RWPE2 (cell line): ENCODE measurements at regions not wholly inside any gene's neighbourhood (a gene's known extent, or its start where the extent isn't known, plus 50 kb on each side); places are given as distances from the start of the nearest gene placed in this dataset.
A peak's percentile ranks its signal among the peaks of the same experiment; 100 is the strongest.

ENCODE experiments used
- ATAC-seq: fragments of 200-7000 bp; cut with Tn5 transposase; 3 replicates; pipeline ENCODE4 v1.9.1; 2021; ENCODE audit warnings: low read depth
- DNase-seq: peaks from one replicate; pipeline ENCODE4 v3.0.0-alpha.2; 2020; ENCODE audit warnings: low spot score
- H3K27ac ChIP-seq: fragments of 450-650 bp; 2 replicates; pipeline ENCODE4 v1.5.1; 2017; ENCODE audit warnings: mild to moderate bottlenecking; ENCODE audit not compliant: poor library complexity, severe bottlenecking
- H3K27me3 ChIP-seq: fragments of 250-450 bp; sonication (Bioruptor Pico); 2 replicates; pipeline ENCODE4 v1.5.1; 2021; ENCODE audit warnings: mild to moderate bottlenecking, moderate library complexity; ENCODE audit not compliant: insufficient read depth, poor library complexity, severe bottlenecking
- H3K36me3 ChIP-seq: fragments of 250-450 bp; sonication (Bioruptor Pico); 2 replicates; pipeline ENCODE4 v1.5.1; 2020; ENCODE audit warnings: low read depth, mild to moderate bottlenecking, moderate library complexity
- H3K4me1 ChIP-seq: fragments of 250-450 bp; sonication (Bioruptor Pico); 2 replicates; pipeline ENCODE4 v1.5.1; 2021; ENCODE audit warnings: mild to moderate bottlenecking, moderate library complexity; ENCODE audit not compliant: insufficient read depth, poor library complexity, severe bottlenecking
- H3K4me3 ChIP-seq: fragments of 250-450 bp; sonication (Bioruptor Pico); 2 replicates; pipeline ENCODE4 v1.5.1; 2021; ENCODE audit warnings: mild to moderate bottlenecking, moderate library complexity; ENCODE audit not compliant: severe bottlenecking
- H3K9me3 ChIP-seq: fragments of 250-450 bp; sonication (Bioruptor Pico); 2 replicates; pipeline ENCODE4 v1.5.1; 2021; ENCODE audit warnings: mild to moderate bottlenecking, moderate library complexity; ENCODE audit not compliant: severe bottlenecking
- TF ChIP-seq, protein P1 (sequence below): fragments of 450-650 bp; IDR thresholded peaks from one replicate; pipeline ENCODE4 v1.5.1; 2017; ENCODE audit warnings: mild to moderate bottlenecking, moderate library complexity; ENCODE audit not compliant: poor library complexity, severe bottlenecking

DNA sequence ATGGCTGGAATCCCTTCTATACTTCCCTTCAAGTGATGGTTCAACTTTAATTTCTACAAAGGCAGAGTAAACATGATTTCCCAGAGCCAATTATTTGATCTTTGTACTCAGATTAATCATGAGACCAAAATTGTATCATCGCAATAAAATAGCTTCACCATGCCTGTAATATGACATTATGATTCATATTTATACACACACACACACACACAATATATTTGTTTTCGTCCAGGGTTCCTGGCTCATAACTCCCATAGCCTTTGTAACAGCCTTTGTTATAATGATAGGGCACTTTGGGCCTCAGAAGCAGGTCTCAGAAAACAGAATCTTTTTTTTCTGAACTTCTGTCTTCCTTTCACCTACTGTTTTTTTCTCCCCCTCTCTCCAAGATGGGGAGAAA lies 270.6 kb downstream of the ADGRA3 start:
- no peaks in the 10 kb centered on the region for H3K27me3 ChIP-seq
- no peaks in the 10 kb centered on the region for H3K9me3 ChIP-seq
- H3K27ac ChIP-seq: no peak overlapping the region
- DNase-seq (no peak), ATAC-seq (no peak)
- H3K4me3 ChIP-seq: no peak overlapping the region
- no peaks in the 10 kb centered on the region for H3K4me1 ChIP-seq
- TF ChIP-seq, protein P1, sequence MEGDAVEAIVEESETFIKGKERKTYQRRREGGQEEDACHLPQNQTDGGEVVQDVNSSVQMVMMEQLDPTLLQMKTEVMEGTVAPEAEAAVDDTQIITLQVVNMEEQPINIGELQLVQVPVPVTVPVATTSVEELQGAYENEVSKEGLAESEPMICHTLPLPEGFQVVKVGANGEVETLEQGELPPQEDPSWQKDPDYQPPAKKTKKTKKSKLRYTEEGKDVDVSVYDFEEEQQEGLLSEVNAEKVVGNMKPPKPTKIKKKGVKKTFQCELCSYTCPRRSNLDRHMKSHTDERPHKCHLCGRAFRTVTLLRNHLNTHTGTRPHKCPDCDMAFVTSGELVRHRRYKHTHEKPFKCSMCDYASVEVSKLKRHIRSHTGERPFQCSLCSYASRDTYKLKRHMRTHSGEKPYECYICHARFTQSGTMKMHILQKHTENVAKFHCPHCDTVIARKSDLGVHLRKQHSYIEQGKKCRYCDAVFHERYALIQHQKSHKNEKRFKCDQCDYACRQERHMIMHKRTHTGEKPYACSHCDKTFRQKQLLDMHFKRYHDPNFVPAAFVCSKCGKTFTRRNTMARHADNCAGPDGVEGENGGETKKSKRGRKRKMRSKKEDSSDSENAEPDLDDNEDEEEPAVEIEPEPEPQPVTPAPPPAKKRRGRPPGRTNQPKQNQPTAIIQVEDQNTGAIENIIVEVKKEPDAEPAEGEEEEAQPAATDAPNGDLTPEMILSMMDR: no peak
- no peaks in the 10 kb centered on the region for H3K36me3 ChIP-seq

DNA sequence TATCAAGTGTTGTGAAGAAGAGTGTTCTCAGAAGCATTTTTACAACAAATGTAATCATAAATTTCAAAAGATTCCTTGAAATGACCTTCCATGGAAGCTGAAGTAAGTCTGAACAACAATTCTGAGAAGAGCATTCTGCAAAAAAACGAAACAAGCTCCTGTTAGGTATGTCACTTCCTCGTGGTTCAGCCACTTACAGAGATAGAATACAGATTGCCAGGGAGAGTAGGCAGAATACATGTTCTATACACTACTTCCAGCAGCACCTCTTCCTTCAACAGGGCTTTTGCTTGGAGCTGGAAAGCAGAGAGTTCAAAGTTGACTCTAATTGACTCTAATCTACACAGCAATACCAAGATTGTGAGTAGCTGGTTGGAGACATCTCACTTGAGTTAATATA lies 274.5 kb downstream of the ADGRA3 start:
- TF ChIP-seq, protein P1: no peak
- ATAC-seq: no peak
- no peak for DNase-seq
- no peaks in the 10 kb centered on the region for H3K9me3 ChIP-seq
- H3K36me3 ChIP-seq: no peaks in the 10 kb centered on the region
- no peaks in the 10 kb centered on the region for H3K27me3 ChIP-seq
- no peaks in the 10 kb centered on the region for H3K4me1 ChIP-seq
- H3K27ac ChIP-seq: no peak overlapping the region
- no peak overlapping the region for H3K4me3 ChIP-seq

DNA sequence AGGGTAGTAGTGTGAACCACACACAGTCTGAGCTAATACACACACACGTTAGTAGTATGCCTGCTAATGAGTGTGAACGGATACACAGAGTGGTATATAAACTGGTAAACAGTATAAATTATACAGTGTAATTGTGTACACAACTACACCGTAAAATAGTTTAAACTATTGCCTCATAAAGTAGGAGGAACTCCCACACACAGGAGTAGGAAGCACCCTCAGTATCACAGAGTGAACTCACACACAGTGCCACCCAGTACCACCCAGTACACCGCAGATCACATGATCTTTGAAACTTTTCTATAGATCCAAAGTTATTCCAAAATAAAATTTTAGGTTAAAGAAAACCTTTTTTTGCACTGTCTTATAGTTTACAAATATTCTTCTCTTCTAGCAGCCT lies 275.1 kb downstream of the ADGRA3 start:
- no peak for ATAC-seq
- TF ChIP-seq, protein P1: no peak

DNA sequence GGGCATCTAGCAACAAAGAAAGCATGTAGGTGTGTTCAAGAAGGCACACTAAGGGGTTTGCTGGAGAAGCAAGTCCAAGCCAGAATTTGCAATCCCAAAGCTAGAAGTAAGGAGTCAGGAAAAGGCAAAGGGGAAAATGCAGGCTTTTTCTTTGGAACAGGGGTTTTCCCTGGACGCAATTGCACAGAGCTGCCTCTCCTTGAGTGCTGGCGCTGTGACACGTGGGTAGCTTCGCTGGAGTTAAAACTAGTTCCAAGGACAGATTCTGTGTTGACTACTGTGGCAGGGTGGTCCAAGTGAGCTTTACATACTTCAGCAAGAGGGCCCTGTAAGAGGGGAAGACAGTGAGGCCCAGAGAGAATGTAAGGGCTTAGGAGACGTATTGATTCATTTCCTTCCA lies 277.1 kb downstream of the ADGRA3 start:
- ATAC-seq (no peak), DNase-seq (no peak)
- TF ChIP-seq, protein P1: peak; percentile 27
- Histone ChIP-seq H3K4me1 (no peaks in the 10 kb centered on the region), H3K27ac (no peak overlapping the region), H3K9me3 (no peaks in the 10 kb centered on the region), H3K27me3 (no peaks in the 10 kb centered on the region), H3K4me3 (no peak overlapping the region), H3K36me3 (no peaks in the 10 kb centered on the region)

More for the DNA sequence above, 275.1 kb downstream of the ADGRA3 start:
- no peaks in the 10 kb centered on the region for H3K9me3 ChIP-seq
- H3K4me3 ChIP-seq: no peak overlapping the region
- H3K36me3 ChIP-seq: no peaks in the 10 kb centered on the region
- H3K27ac ChIP-seq: no peak overlapping the region
- no peaks in the 10 kb centered on the region for H3K27me3 ChIP-seq
- H3K4me1 ChIP-seq: no peaks in the 10 kb centered on the region
- no peak for DNase-seq

DNA sequence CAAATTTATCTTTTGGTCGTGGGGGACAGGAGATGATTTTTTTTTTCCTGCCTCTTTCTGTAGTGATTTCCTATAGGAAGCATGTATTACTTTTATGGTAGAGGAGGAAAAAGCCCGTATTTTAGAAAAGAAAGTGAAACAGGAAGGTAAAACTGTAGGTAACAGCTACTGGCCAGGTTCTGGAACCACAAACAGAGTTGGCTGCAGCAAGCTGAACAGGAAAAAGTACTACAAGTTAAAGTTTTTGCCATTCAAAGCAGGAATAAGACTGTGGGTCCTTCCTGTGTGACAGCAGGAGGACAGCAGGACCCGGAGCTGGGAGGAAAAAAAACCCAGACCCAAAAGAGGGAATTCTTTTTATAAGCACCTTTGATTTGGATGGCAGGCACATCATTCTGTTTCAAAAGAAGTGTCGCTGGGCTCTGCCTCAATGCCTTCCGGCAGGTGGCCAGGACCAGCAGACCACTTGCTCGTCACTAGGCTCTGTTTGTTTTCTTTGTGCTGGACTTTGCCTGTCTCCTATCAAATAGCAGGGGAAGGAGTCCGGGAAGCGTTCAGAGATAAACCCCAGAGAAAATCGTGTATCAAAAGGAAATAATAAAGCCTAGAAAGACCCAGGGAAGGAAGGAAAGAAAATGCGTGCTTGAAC lies 277.9 kb downstream of the ADGRA3 start:
- Histone ChIP-seq H3K9me3 (no peaks in the 10 kb centered on the region), H3K27me3 (no peaks in the 10 kb centered on the region), H3K36me3 (no peaks in the 10 kb centered on the region), H3K27ac (no peak overlapping the region), H3K4me1 (no peaks in the 10 kb centered on the region), H3K4me3 (no peak overlapping the region)
- DNase-seq (no peak), ATAC-seq (no peak)
- TF ChIP-seq, protein P1: no peak
